B cell (primary cell): ENCODE measurements at regions not wholly inside any gene's neighbourhood (a gene's known extent, or its start where the extent isn't known, plus 50 kb on each side); places are given as distances from the start of the nearest gene placed in this dataset.

ENCODE experiments used
- EZH2 ChIP-seq: IDR thresholded peaks from 2 replicates; pipeline ENCODE4 v1.6.1; 2012; ENCODE audit warnings: borderline replicate concordance, low read depth, mild to moderate bottlenecking, moderate library complexity, low read length; ENCODE audit not compliant: insufficient read depth, poor library complexity, severe bottlenecking
- TF ChIP-seq, protein P1 (sequence below): fragments of 200-600 bp; IDR thresholded peaks from one replicate; pipeline ENCODE4 v1.8.0; 2022; ENCODE audit warnings: antibody characterized with exemption, mild to moderate bottlenecking

GRCh38 chr10:8978100-8978499 is 923.6 kb downstream of the GATA3 start:
- TF ChIP-seq, protein P1, sequence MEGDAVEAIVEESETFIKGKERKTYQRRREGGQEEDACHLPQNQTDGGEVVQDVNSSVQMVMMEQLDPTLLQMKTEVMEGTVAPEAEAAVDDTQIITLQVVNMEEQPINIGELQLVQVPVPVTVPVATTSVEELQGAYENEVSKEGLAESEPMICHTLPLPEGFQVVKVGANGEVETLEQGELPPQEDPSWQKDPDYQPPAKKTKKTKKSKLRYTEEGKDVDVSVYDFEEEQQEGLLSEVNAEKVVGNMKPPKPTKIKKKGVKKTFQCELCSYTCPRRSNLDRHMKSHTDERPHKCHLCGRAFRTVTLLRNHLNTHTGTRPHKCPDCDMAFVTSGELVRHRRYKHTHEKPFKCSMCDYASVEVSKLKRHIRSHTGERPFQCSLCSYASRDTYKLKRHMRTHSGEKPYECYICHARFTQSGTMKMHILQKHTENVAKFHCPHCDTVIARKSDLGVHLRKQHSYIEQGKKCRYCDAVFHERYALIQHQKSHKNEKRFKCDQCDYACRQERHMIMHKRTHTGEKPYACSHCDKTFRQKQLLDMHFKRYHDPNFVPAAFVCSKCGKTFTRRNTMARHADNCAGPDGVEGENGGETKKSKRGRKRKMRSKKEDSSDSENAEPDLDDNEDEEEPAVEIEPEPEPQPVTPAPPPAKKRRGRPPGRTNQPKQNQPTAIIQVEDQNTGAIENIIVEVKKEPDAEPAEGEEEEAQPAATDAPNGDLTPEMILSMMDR: no peak
- TF ChIP-seq EZH2: no peak
